Chondrocyte (in vitro differentiated cells): ENCODE measurements at regions not wholly inside any gene's neighbourhood (a gene's known extent, or its start where the extent isn't known, plus 50 kb on each side); places are given as distances from the start of the nearest gene placed in this dataset.

Experiments
- DNase-seq: peaks from one replicate; pipeline ENCODE4 v3.0.0; 2021; ENCODE audit warnings: mixed read lengths, low spot score
- H3K27ac Mint-ChIP-seq: one replicate; pipeline ENCODE4 v1.8.0; 2021; ENCODE audit warnings: mild to moderate bottlenecking, moderate library complexity, mixed read lengths; ENCODE audit not compliant: unreplicated experiment
- H3K27me3 Mint-ChIP-seq: 2 replicates; pipeline ENCODE4 v1.8.0; 2021; ENCODE audit warnings: low read depth, mixed read lengths
- H3K36me3 Mint-ChIP-seq: 2 replicates; pipeline ENCODE4 v1.8.0; 2021; ENCODE audit warnings: low read depth, mixed read lengths
- H3K4me1 Mint-ChIP-seq: 2 replicates; pipeline ENCODE4 v1.8.0; 2021; ENCODE audit warnings: low read depth, mild to moderate bottlenecking, mixed read lengths
- H3K4me3 Mint-ChIP-seq: one replicate; pipeline ENCODE4 v1.8.0; 2021; ENCODE audit warnings: mild to moderate bottlenecking, moderate library complexity, mixed read lengths; ENCODE audit not compliant: unreplicated experiment
- H3K9me3 Mint-ChIP-seq: 2 replicates; pipeline ENCODE4 v1.8.0; 2021; ENCODE audit warnings: low read depth, mixed read lengths
- CTCF ChIP-seq: fragments of 200-600 bp; sonication (generic); IDR thresholded peaks from 2 replicates; pipeline ENCODE4 v1.5.0; 2021; ENCODE audit warnings: antibody characterized with exemption, mild to moderate bottlenecking, moderate library complexity

- H3K27me3 Mint-ChIP-seq: no peaks in the 10 kb centered on the region
- DNase-seq: no peak
- TF ChIP-seq CTCF: no peak
- no peaks in the 10 kb centered on the region for H3K9me3 Mint-ChIP-seq
- H3K36me3 Mint-ChIP-seq: no peaks in the 10 kb centered on the region
- H3K4me1 Mint-ChIP-seq: peaks cover 25% of the 10 kb centered on the region
- H3K27ac Mint-ChIP-seq: no peak overlapping the region
- no peak overlapping the region for H3K4me3 Mint-ChIP-seq
Observed at GRCh38 chr3:21826416-21826815, 75.4 kb upstream of the ZNF385D start.

GRCh38 chr3:21830541-21830940, 79.5 kb upstream of the ZNF385D start:
- Mint-ChIP-seq H3K4me1 (peaks cover 29% of the 10 kb centered on the region), H3K9me3 (no peaks in the 10 kb centered on the region), H3K36me3 (no peaks in the 10 kb centered on the region), H3K27me3 (no peaks in the 10 kb centered on the region), H3K27ac (no peak overlapping the region), H3K4me3 (no peak overlapping the region)
- no peak for TF ChIP-seq CTCF
- no peak for DNase-seq

GRCh38 chr3:21835264-21835663, 84.3 kb upstream of the ZNF385D start:
- Mint-ChIP-seq H3K36me3 (no peaks in the 10 kb centered on the region), H3K4me1 (peaks cover 18% of the 10 kb centered on the region), H3K27me3 (no peaks in the 10 kb centered on the region), H3K9me3 (no peaks in the 10 kb centered on the region), H3K4me3 (no peak overlapping the region), H3K27ac (no peak overlapping the region)
- no peak for TF ChIP-seq CTCF
- DNase-seq: no peak

- Mint-ChIP-seq H3K36me3 (no peaks in the 10 kb centered on the region), H3K4me3 (no peak overlapping the region), H3K27me3 (no peaks in the 10 kb centered on the region), H3K27ac (no peak overlapping the region), H3K9me3 (no peaks in the 10 kb centered on the region), H3K4me1 (peaks cover 12% of the 10 kb centered on the region)
- DNase-seq: no peak
- no peak for TF ChIP-seq CTCF
Observed at GRCh38 chr3:21836227-21836626, 85.2 kb upstream of the ZNF385D start.

- no peak for DNase-seq
- Mint-ChIP-seq H3K4me3 (no peak overlapping the region), H3K9me3 (no peaks in the 10 kb centered on the region), H3K27ac (no peak overlapping the region), H3K36me3 (no peaks in the 10 kb centered on the region), H3K4me1 (peaks cover 12% of the 10 kb centered on the region), H3K27me3 (peaks cover 1% of the 10 kb centered on the region)
- TF ChIP-seq CTCF: no peak
Observed at GRCh38 chr3:21839176-21839575, 88.2 kb upstream of the ZNF385D start.
